ENCODE measurements at regions not wholly inside any gene's neighbourhood (a gene's known extent, or its start where the extent isn't known, plus 50 kb on each side); places are given as distances from the start of the nearest gene placed in this dataset.

GRCh38 chr3:90015688-90016356 lies 908.4 kb downstream of the EPHA3 start:
- DNase-seq (ENCODE audit: low spot score), result peak; percentile 11

GRCh38 chr3:90016555-90016954 lies 909.1 kb downstream of the EPHA3 start:
- no peak for DNase-seq (ENCODE audit: low spot score)

- DNase-seq (ENCODE audit: low spot score), result no peak
Measured at GRCh38 chr3:90018779-90019178, 911.4 kb downstream of the EPHA3 start.

GRCh38 chr3:90025019-90025418 lies 917.6 kb downstream of the EPHA3 start:
- no peak for DNase-seq (ENCODE audit: low spot score)

- DNase-seq (ENCODE audit: low spot score), result no peak
Measured at GRCh38 chr3:90026406-90026805, 919.0 kb downstream of the EPHA3 start.

GRCh38 chr3:90031121-90031520 lies 923.7 kb downstream of the EPHA3 start:
- no peak for DNase-seq (ENCODE audit: low spot score)

GRCh38 chr3:90032980-90033641 lies 925.7 kb downstream of the EPHA3 start:
- no peak for DNase-seq (ENCODE audit: low spot score)

GRCh38 chr3:90034038-90034437 lies 926.6 kb downstream of the EPHA3 start:
- DNase-seq (ENCODE audit: low spot score), result no peak

- DNase-seq (ENCODE audit: low spot score), result no peak
Measured at GRCh38 chr3:90035643-90036042, 928.2 kb downstream of the EPHA3 start.

- no peak for DNase-seq (ENCODE audit: low spot score)
Measured at GRCh38 chr3:90036939-90037469, 929.6 kb downstream of the EPHA3 start.

- DNase-seq (ENCODE audit: low spot score), result no peak
Measured at GRCh38 chr3:90039994-90040393, 932.6 kb downstream of the EPHA3 start.

GRCh38 chr3:90040554-90040953 lies 933.1 kb downstream of the EPHA3 start:
- DNase-seq (ENCODE audit: low spot score), result no peak

- no peak for DNase-seq (ENCODE audit: low spot score)
Measured at GRCh38 chr3:90041995-90042394, 934.6 kb downstream of the EPHA3 start.

GRCh38 chr3:90043287-90043686 lies 935.9 kb downstream of the EPHA3 start:
- DNase-seq (ENCODE audit: low spot score), result no peak

- no peak for DNase-seq (ENCODE audit: low spot score)
Measured at GRCh38 chr3:90044084-90044816, 936.8 kb downstream of the EPHA3 start.

GRCh38 chr3:90052425-90052950 lies 945.1 kb downstream of the EPHA3 start:
- DNase-seq (ENCODE audit: low spot score), result no peak

GRCh38 chr3:90054311-90054710 lies 946.9 kb downstream of the EPHA3 start:
- DNase-seq (ENCODE audit: low spot score), result no peak

GRCh38 chr3:90055666-90056065 lies 948.2 kb downstream of the EPHA3 start:
- DNase-seq (ENCODE audit: low spot score), result no peak

- DNase-seq (ENCODE audit: low spot score), result no peak
Measured at GRCh38 chr3:90056281-90057032, 949.0 kb downstream of the EPHA3 start.

GRCh38 chr3:90062016-90062415 lies 954.6 kb downstream of the EPHA3 start:
- no peak for DNase-seq (ENCODE audit: low spot score)

- DNase-seq (ENCODE audit: low spot score), result no peak
Measured at GRCh38 chr3:90062631-90063200, 955.3 kb downstream of the EPHA3 start.

- no peak for DNase-seq (ENCODE audit: low spot score)
Measured at GRCh38 chr3:90068783-90069182, 961.4 kb downstream of the EPHA3 start.

All from iPS-NIHi11 (cell line).